NCI-H2227 treated with DMSO at 0.1 percent for 48 hours (cell line): ENCODE measurements at regions not wholly inside any gene's neighbourhood (a gene's known extent, or its start where the extent isn't known, plus 50 kb on each side); places are given as distances from the start of the nearest gene placed in this dataset.
"Not testable (repeated sequence)": the region's sequence is repeated elsewhere in the genome, so short reads cannot be mapped to it uniquely, and the experiment has no call there.

Source experiments
- DNase-seq: peaks from one replicate; lab custom pipeline; 2025; lab: John Stamatoyannopoulos, UW

DNA sequence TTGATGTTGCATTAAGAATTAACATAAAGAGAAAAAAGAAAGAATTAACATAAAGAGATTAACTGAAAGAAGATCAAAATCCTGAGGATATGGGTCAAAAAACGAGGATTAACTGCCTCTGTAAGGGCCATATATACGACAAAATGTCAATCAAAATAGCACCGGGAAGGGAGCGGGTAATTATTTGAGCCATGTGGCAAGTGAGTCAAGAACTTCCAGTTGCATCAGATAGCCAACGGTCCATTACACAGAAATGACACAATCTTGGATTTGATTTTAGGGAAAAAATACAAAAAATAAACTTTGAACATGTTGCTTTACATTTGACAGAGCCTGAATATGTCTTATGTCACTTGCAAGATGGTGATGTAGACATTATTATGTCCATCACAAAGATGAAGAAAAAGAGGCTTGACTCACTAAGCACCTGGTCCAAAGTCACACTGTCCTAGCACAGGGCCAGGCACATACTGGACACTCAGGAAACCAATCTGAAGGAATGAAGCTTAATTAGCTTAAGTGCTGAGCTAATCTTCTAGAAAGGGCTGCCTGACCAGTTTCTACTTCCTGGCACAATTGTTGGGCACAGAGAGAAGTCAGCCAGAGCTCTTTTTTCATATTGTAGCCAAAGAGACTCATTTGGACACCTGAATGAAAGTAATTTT is 273.2 kb upstream of the PAPPA start:
- DNase-seq: no peak

- DNase-seq: no peak
These were observed 270.7 kb upstream of the PAPPA start for GRCh38 chr9:115882911-115883310.

- no peak for DNase-seq
These were observed 269.9 kb upstream of the PAPPA start for GRCh38 chr9:115883467-115884329.

- DNase-seq: no peak
These were observed 268.7 kb upstream of the PAPPA start for GRCh38 chr9:115884846-115885245.

DNA sequence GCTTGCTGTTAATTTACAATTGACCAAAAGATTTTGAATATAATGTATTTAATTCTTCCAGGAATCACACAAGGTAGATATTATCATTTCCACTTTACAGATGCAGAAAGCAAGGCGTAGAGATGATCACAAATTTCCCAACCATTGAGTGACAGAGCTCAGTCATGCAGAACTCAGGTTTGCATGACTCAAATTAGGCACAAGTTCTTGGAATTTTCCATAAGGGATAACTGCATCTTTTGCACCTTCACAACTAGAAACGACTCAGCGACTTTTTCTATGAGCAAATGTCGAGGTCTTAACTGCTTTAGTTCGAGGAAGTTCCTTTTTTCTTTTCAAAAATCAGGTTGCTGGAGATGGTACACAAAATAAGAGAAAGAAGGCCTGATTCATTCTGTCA is 265.5 kb upstream of the PAPPA start:
- no peak for DNase-seq

GRCh38 chr9:115891929-115892328 is 261.7 kb upstream of the PAPPA start:
- no peak for DNase-seq

- not testable (repeated sequence) for DNase-seq
These were observed 255.1 kb upstream of the PAPPA start for GRCh38 chr9:115898478-115898877.

- no peak for DNase-seq
These were observed 252.9 kb upstream of the PAPPA start for GRCh38 chr9:115900698-115901097.

DNA sequence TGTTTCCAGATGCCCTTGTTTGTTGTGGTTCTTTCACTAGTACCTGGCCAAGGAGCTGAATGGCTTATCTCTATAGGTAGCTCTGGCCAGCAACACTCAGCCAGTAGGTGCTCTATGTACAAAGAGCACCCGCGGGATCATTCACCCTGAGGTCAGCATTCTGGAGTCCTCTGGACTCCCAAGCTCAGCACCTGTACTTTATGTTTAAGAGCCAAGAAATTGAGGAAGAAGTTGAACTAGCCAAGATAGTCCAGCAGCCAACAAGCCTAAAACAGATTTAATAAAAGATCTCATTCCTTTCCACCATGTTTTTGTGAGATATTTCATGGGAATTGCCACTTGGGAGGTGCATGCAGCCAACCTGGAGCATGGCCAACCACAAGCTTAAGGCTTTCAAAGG is 242.6 kb upstream of the PAPPA start:
- DNase-seq: no peak

- no peak for DNase-seq
These were observed 241.5 kb upstream of the PAPPA start for GRCh38 chr9:115912086-115912485.

GRCh38 chr9:115913696-115914095 is 239.9 kb upstream of the PAPPA start:
- no peak for DNase-seq

- no peak for DNase-seq
These were observed 239.3 kb upstream of the PAPPA start for GRCh38 chr9:115914291-115914690.

GRCh38 chr9:115921301-115921700 is 232.3 kb upstream of the PAPPA start:
- no peak for DNase-seq

DNA sequence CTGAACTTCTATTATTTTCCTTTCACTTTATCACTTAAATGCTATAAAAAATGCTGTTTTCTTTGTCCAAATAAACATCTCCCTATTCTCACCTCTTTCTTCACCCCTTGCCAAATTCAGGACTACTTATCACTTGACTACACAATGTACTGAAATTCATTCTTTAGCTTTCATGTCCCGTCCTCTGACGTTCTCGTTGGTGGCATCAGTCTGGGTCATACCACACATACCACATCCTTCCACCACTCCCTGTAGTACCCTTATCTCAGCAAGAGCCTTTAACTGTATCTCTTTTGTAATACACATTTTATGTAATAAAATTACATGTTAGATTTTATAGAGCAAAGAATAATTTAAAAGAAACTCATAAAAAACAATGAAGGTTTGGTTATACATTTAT is 231.1 kb upstream of the PAPPA start:
- DNase-seq: no peak

GRCh38 chr9:115923410-115923809 is 230.2 kb upstream of the PAPPA start:
- DNase-seq: no peak

GRCh38 chr9:115923903-115924668 is 229.5 kb upstream of the PAPPA start:
- DNase-seq: no peak

DNA sequence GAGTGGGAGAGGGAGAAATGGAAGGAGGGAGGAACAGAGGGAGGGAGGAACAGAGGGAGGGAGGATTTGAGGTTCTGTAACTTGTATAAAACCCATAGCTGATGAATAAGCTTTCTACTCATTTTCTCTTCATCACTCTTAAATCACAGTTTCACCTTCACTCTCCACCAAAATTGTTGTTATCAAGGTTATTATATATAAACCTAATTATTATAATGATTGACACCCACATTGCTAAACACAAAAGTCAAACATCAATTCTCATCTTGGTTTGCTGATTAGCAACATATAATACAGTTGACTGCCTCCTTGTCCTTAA is 229.0 kb upstream of the PAPPA start:
- no peak for DNase-seq

DNA sequence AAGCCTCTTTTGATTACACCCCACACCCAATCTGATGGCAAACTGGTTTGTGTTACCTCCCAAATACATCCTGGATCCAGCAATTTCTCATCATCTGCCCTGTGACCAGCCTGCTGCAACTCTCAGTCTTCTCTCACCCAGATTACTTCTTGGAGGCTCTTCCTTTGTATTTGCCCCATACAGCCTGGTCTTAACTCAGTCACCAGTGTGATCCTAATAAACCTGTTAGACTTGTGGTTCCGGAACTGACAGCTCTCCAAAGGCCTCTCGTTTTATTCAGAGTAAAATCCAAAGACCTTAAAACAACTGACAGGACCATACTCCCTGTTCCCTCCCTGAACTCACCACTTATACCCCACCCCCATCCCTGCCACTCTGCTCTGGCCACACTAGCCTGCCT is 228.2 kb upstream of the PAPPA start:
- no peak for DNase-seq

GRCh38 chr9:115930472-115930871 is 223.1 kb upstream of the PAPPA start:
- DNase-seq: no peak

GRCh38 chr9:115938479-115938878 is 215.1 kb upstream of the PAPPA start:
- DNase-seq: no peak

- no peak for DNase-seq
These were observed 214.4 kb upstream of the PAPPA start for GRCh38 chr9:115939065-115939765.

GRCh38 chr9:115941561-115942315 is 211.9 kb upstream of the PAPPA start:
- no peak for DNase-seq
